NCI-H1694 treated with DMSO at 0.1 percent for 48 hours (cell line): ENCODE measurements at regions not wholly inside any gene's neighbourhood (a gene's known extent, or its start where the extent isn't known, plus 50 kb on each side); places are given as distances from the start of the nearest gene placed in this dataset.
"Not testable (repeated sequence)": the region's sequence is repeated elsewhere in the genome, so short reads cannot be mapped to it uniquely, and the experiment has no call there.

Source experiments
- DNase-seq: peaks from one replicate; lab custom pipeline; 2025; lab: John Stamatoyannopoulos, UW

DNA sequence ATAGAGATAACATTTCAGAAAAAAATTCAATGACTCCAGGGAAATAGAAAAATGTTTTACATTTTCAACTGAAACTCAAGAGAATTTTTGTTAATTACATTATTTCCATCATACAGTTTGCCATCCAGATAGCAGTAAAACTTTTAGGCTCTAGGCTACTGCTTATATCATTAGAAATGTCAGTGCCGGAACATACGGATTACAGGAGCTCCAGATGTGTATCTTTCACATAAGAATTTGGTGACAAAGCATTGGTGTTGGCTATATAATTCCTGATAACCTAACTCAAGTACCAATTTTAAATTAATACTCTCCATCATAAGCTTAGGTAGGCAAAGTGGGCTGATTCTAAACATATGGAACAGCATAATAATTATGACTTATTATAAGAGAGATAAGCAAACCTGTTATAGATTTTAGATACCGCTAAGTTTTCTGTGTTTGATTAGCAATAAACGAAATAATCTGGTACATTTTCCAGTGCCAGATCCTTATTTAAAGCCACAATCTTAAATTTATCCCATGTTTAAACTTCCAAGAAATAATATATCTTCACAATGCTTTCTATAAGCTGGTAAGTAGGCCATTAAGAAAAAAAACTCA, 637.9 kb downstream of the NXPH1 start:
- DNase-seq: no peak

- not testable (repeated sequence) for DNase-seq
These were observed 642.4 kb downstream of the NXPH1 start for GRCh38 chr7:9075774-9076173.

DNA sequence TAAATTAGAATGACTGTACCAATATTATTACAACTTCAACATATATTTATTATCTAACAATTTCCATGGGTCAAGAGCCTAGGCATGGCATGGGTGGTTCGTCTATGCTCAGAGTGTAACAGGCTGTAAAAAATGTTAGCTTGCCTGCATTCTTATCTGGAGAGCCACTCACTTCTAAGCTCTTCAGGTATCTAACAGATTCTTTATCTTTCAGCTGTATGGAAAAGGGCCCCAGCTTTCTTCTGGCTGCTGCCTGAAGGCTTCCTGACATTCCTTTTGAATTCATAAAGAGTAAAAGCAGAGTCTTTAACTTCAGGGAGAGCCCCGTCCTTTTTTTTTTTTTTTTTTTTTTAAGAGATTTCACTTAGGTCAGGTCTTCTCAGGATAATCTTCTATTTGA, 648.8 kb downstream of the NXPH1 start:
- DNase-seq: no peak

GRCh38 chr7:9083837-9084236, 650.4 kb downstream of the NXPH1 start:
- no peak for DNase-seq

- DNase-seq: no peak
These were observed 657.9 kb downstream of the NXPH1 start for GRCh38 chr7:9091282-9091681.

- DNase-seq: no peak
These were observed 664.2 kb downstream of the NXPH1 start for GRCh38 chr7:9097565-9098060.

- DNase-seq: no peak
These were observed 666.9 kb downstream of the NXPH1 start for GRCh38 chr7:9100289-9100688.

DNA sequence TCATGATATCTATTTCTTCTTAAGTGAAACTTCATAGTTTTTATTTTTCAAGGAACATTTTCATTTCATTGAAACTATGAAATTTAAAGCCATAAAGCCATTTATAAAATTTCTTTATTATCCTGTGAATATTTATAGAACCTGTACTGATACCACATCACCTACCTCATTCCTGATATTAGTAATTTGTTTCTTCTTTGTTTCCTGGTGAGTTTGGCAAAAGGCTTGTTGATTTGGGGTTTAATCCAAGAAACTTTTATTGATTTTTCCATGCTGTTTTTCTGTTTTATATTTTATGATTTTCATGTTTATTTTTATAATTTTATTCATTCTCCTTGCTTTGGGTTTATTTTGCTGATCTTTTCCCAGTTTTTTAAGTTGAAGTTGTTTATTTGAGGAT, 669.4 kb downstream of the NXPH1 start:
- no peak for DNase-seq

DNA sequence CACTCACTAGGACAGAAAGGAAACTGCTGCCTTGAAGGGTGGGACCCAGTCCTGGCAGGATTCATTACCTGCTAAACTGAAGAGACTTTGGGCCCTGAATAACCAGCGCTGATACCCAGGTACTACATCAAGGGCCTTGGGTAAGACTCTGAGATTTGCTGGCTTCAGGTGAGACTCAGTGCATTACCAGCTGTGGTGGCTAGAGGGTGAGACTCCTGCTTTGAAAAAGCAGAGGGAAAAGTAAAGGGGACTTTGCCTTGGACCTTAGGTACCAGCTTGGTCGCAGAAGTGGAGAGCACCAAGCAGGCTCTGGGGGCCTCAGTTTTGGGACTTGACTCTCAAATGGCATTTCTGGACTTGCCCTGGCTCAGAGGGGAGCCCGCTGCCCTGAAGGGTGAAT, 673.3 kb downstream of the NXPH1 start:
- no peak for DNase-seq

- DNase-seq: no peak
These were observed 686.9 kb downstream of the NXPH1 start for GRCh38 chr7:9120331-9120730.

DNA sequence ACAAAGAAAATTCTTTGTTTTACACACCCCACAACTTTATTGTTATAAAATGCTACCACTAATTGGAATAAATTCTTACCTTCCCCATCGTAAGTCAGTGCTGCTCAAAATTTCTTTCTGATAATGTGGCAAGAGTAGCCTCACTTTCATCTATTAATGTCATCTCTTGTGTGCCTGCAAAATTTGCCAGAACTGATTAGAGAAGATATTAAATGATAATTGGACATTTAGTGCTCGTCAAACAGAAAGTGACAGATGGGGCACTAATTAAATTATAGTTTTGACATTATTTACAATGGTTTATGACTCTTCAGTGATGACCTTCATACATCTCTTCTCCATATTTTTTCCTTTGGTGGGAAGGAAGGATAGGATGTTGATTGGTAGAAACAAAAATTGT, 690.9 kb downstream of the NXPH1 start:
- DNase-seq: no peak

GRCh38 chr7:9125246-9125645, 691.8 kb downstream of the NXPH1 start:
- no peak for DNase-seq

GRCh38 chr7:9127901-9128300, 694.5 kb downstream of the NXPH1 start:
- no peak for DNase-seq

GRCh38 chr7:9148687-9149086, 715.3 kb downstream of the NXPH1 start:
- DNase-seq: no peak

GRCh38 chr7:9149499-9150082, 716.2 kb downstream of the NXPH1 start:
- DNase-seq: no peak

DNA sequence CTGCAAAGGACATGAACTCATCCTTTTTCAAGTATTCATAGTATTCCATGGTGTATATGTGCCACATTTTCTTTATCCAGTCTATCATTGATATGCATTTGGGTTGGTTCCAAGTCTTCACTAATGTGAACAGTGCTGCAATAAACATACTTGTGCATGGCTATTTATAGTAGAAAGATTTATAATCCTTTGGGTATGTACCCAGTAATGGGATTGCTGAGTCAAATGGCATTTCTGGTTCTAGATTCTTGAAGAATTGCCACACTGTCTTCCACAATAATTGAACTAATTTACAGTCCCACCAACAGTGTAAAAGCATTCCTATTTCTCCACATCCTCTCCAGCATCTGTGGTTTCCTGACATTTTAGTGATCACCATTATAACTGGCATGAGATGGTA, 730.3 kb downstream of the NXPH1 start:
- DNase-seq: not testable (repeated sequence)

DNA sequence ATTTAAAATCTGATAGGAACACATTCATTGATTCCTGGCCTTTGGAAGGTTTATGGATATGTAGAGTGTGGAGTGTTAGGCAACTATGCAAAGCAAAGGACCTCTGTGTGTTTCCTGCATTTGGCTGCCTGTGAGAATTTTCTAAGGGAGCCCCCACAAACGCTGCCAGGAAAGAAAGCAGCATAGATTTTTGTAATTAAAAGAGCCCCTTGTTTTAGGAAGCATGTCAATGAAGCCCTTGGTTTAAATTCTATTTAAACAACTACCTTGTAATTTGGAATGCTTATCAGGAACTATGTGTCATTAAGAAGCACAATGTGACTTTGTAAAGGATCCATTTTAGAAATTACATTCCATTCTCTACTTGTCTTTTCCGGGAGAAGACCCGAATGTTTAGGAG, 742.5 kb downstream of the NXPH1 start:
- DNase-seq: no peak

- no peak for DNase-seq
These were observed 747.9 kb downstream of the NXPH1 start for GRCh38 chr7:9181356-9181755.

GRCh38 chr7:9186730-9187129, 753.3 kb downstream of the NXPH1 start:
- DNase-seq: no peak

- DNase-seq: peak; percentile 7
These were observed 756.3 kb downstream of the NXPH1 start for GRCh38 chr7:9189703-9190102.

- no peak for DNase-seq
These were observed 759.6 kb downstream of the NXPH1 start for GRCh38 chr7:9192969-9193368.

DNA sequence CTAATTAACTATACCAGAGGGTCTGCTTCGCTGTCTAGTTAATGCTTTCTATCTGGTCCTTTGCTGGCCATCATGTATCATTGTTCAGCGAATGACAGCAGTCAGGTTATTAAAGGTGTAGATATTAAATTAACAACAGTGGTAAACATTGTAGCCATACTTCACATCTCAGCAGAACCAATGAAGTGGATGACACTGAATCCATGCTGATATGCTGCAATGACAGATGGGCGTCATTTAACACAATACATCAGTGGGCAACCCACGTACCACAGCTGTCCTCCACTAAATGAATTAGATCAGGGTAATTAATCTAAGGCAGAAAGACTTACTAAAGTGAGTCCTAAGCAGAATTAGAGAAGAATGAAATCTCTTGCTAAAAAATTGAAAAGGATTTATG, 767.2 kb downstream of the NXPH1 start:
- DNase-seq: peak; percentile 91

DNA sequence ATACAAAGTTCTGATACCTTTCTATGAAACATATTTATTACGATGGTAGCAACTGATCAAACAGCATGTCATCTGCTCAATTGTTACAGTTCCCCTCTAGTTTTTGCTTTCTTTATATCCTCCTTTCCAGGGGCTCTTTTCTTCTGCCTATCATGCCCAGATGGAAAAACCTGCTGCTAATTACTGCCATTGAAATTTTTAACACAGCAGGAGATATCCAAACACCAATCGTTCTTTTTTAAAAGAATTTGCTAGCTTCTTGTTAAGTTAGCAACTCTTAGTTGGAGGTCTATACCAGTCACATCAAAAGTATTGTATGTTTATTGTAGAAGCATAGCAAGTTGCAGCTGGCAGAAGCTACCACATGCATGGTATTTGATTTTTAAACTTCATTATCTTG, 768.5 kb downstream of the NXPH1 start:
- peak; percentile 10 for DNase-seq

GRCh38 chr7:9204571-9204970, 771.2 kb downstream of the NXPH1 start:
- DNase-seq: no peak
